ENCODE measurements at regions not wholly inside any gene's neighbourhood (a gene's known extent, or its start where the extent isn't known, plus 50 kb on each side); places are given as distances from the start of the nearest gene placed in this dataset.
A peak's percentile ranks its signal among the peaks of the same experiment; 100 is the strongest.

- Histone ChIP-seq H3K4me1 (no peaks in the 10 kb centered on the region), H3K27me3 (no peaks in the 10 kb centered on the region), H3K9me3 (no peaks in the 10 kb centered on the region), H3K4me3 (no peak overlapping the region), H3K36me3 (no peaks in the 10 kb centered on the region), H3K27ac (no peak overlapping the region)
- intact Hi-C loops (cut with DNase I) = no loop called here
- TF ChIP-seq CTCF (IDR thresholded peaks at IDR 0.05) = no peak
- peak in 1 of 2 donors; percentile 39 for DNase-seq (ENCODE audit: low spot score in 2 of 2)
Observed at GRCh38 chr7:155971180-155971770, 159.0 kb upstream of the SHH start.

GRCh38 chr7:155969192-155969929 is 157.1 kb upstream of the SHH start:
- no peaks in the 10 kb centered on the region for H3K36me3 ChIP-seq
- DNase-seq (ENCODE audit: low spot score in 2 of 2) = peak in 1 of 2 donors; percentile 42
- no peaks in the 10 kb centered on the region for H3K4me1 ChIP-seq
- no peak overlapping the region for H3K4me3 ChIP-seq
- no peak for TF ChIP-seq CTCF (IDR thresholded peaks at IDR 0.05)
- H3K27ac ChIP-seq = no peak overlapping the region
- no peaks in the 10 kb centered on the region for H3K27me3 ChIP-seq
- intact Hi-C loops (cut with DNase I) = no loop called here
- no peaks in the 10 kb centered on the region for H3K9me3 ChIP-seq

- no peak overlapping the region for H3K27ac ChIP-seq
- TF ChIP-seq CTCF (IDR thresholded peaks at IDR 0.05) = no peak
- intact Hi-C loops (cut with DNase I) = no loop called here
- no peaks in the 10 kb centered on the region for H3K27me3 ChIP-seq
- H3K4me3 ChIP-seq = no peak overlapping the region
- no peaks in the 10 kb centered on the region for H3K9me3 ChIP-seq
- peak in 1 of 2 donors; percentile 39 for DNase-seq (ENCODE audit: low spot score in 2 of 2)
- H3K36me3 ChIP-seq = no peaks in the 10 kb centered on the region
- H3K4me1 ChIP-seq = no peaks in the 10 kb centered on the region
Observed at GRCh38 chr7:155965010-155965409, 152.7 kb upstream of the SHH start.

GRCh38 chr7:155964543-155964942 is 152.3 kb upstream of the SHH start:
- DNase-seq (ENCODE audit: low spot score in 2 of 2) = peak in 1 of 2 donors; percentile 42
- no peak for TF ChIP-seq CTCF (IDR thresholded peaks at IDR 0.05)

GRCh38 chr7:155963771-155964195 is 151.5 kb upstream of the SHH start:
- Histone ChIP-seq H3K9me3 (no peaks in the 10 kb centered on the region), H3K27ac (no peak overlapping the region), H3K27me3 (no peaks in the 10 kb centered on the region), H3K36me3 (no peaks in the 10 kb centered on the region), H3K4me3 (no peak overlapping the region), H3K4me1 (no peaks in the 10 kb centered on the region)
- intact Hi-C loops (cut with DNase I) = no loop called here
- peak in 1 of 2 donors; percentile 21 for DNase-seq (ENCODE audit: low spot score in 2 of 2)
- no peak for TF ChIP-seq CTCF (IDR thresholded peaks at IDR 0.05)

More at GRCh38 chr7:155964543-155964942, 152.3 kb upstream of the SHH start:
- Histone ChIP-seq H3K9me3 (no peaks in the 10 kb centered on the region), H3K4me3 (no peak overlapping the region), H3K36me3 (no peaks in the 10 kb centered on the region), H3K27me3 (no peaks in the 10 kb centered on the region), H3K27ac (no peak overlapping the region), H3K4me1 (no peaks in the 10 kb centered on the region)
- intact Hi-C loops (cut with DNase I) = no loop called here
